GM21526 (cell line): ENCODE measurements at regions not wholly inside any gene's neighbourhood (a gene's known extent, or its start where the extent isn't known, plus 50 kb on each side); places are given as distances from the start of the nearest gene placed in this dataset.

Source experiments
- ATAC-seq: cut with Tn5 transposase; IDR thresholded peaks from one replicate; pipeline ENCODE4 v1.9.1; 2021; ENCODE audit warnings: moderate library complexity; ENCODE audit not compliant: unreplicated experiment, low FRiP score

DNA sequence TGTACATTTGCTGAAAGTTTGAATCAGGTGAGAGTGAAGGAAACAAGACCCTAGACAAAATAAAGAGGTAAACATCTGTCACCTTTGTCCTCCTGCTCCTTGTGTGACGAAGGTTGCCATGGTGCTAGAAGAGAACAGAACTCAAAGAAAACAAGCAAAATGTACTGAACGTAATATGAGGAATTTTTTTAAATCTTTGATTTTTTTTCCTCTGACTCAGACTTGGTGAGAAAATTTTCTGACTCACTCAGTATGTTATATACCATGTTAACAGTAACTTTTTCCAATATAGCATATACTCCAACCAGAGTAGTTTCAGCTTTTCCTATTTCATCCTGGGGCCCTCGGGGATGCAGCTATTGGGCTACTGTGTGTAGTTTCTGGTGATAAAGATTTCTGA, 2114.6 kb upstream of the PIK3C3 start:
- ATAC-seq = no peak

DNA sequence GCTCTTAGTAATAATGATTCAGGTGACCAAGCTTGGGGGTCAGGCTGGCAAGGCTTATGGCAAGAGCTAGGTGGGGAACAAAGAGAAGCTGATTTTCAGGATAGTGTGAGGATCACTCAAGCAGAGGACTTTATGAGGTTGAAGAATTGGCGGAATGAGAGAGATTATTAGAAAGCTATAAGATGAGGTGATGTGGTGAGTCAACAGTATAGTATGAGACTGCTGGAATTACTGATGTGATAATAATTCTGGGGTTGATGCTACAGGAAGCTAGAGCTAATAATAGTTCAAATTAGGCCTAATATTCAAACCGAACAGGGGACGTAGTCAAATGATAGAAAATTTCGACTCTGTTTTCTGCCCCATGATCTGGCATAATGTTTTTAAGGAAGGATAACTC, 2115.3 kb upstream of the PIK3C3 start:
- ATAC-seq = no peak

GRCh38 chr18:39838831-39839230, 2116.2 kb upstream of the PIK3C3 start:
- no peak for ATAC-seq

DNA sequence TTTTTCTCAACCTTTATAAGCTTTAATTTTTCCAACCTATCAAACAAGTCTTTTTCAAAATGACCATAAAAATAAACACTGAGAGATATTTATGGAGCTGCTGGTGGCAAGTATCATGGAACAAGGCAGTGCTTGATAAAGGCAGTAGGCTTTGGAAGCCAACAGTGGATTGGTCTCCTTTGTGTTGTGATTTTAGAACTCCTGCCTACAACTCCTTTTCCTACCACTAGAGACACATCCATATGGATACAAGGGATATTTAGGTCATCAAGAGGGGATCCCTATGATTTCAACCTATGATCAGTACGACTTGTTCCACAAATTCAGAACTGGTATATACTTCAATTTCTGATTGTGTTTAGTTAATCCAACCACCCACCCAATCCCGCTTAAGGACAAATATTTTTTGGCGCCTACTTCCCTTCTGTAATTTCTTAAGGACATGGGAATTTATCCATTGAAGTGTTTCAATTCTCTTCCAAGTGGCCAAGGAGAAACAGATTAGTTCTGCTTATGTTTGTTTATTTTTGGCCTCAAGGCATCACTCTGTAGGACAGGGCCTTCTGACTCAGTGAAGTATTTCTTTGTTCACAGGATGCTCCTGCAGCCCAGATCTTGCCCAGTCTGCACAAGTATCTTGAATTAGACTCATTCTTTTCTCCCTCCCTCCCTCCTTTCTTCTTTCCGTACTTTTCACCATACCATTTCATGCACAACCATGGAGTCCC, 2119.6 kb upstream of the PIK3C3 start:
- ATAC-seq = no peak

DNA sequence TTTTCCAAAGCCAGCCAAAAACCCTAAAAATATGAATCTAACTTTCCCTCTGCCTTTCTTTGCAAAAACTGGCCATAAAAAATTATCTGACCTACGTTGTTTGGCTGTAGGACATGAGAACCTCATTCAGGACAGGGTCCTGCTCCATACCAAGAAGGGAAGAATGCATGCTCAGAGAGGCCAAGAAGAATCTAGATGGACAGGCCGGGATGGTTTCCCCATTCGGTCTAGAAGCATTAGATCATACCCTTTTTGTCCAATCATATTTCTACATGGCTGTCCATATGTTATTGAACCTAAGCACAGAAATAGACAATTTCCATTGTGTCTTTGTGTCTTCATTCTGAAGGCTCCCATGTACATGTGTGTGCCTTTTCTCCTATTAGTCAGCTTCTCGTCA, 2120.4 kb upstream of the PIK3C3 start:
- no peak for ATAC-seq

DNA sequence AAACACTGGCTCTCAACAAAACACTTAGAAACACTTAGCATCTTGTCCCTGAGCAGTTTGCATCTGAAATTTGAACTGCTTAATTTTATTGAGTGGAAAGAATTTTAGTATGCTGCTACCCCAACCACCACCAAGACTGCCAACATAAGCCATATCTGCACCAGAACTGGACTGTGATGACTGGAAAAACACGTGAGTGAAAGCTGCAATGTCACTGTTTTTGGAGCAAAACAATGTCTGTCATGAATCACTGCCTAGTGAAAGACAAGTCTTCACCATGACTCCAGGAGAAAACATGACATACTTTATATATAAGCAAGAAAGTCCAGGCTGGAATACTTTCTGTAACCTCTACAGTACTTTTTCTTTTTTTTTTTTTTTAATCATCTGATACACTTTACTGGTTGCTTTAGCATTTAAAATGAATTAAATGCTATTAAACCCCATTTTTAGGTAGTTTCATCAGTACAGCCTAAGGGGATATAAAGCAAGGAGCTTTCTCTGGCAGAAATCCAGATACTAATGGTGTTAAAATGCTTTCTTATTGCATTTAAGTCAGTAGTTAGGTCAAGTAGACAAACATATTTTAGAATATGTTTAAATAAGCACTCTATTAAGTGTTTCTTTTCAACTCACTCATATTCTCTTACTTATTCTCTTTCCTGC, 2129.4 kb upstream of the PIK3C3 start:
- ATAC-seq = no peak

- ATAC-seq = no peak
Measured at GRCh38 chr18:39806525-39806924, 2148.5 kb upstream of the PIK3C3 start.

GRCh38 chr18:39805218-39805617, 2149.8 kb upstream of the PIK3C3 start:
- no peak for ATAC-seq

- ATAC-seq = no peak
Measured at GRCh38 chr18:39802648-39803229, 2152.3 kb upstream of the PIK3C3 start.

DNA sequence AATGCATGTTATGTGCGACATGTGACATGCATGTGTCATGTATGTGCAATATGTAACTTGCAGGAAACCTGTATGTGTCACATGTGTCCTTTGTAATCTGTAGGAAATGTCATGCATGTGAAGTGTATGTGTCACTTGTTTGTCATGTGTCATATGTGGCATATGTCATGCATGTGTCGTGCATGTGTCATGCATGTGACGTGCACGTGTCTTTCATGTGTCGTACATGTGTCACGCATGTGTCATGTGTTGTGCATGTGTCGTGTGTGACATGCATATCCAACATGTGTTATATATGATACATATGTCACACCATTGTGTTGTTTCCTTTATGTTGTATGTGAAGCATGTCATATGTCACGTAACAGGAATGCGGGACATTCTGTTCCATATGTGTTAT, 2153.2 kb upstream of the PIK3C3 start:
- ATAC-seq = no peak

DNA sequence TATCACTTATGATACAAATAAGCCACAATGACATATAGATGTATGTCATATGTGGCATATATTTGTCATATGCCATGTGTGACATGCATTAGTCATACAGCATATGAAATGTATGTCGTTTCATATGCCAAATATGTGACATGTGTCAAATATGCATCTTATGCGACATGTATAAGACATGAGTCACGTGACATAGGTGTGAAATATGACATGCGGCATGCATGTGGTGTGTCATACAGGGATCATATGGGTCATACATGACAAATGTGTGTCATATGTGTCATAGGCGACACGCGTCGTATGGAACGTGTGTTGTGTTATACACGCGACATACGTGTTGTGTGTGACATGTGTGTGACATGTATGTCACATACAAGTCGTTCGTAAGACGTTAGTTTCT, 2154.0 kb upstream of the PIK3C3 start:
- no peak for ATAC-seq

- ATAC-seq = no peak
Measured at GRCh38 chr18:39799006-39799405, 2156.0 kb upstream of the PIK3C3 start.

GRCh38 chr18:39796393-39796792, 2158.6 kb upstream of the PIK3C3 start:
- no peak for ATAC-seq

GRCh38 chr18:39795350-39795749, 2159.7 kb upstream of the PIK3C3 start:
- ATAC-seq = no peak

GRCh38 chr18:39793609-39794008, 2161.4 kb upstream of the PIK3C3 start:
- ATAC-seq = no peak

DNA sequence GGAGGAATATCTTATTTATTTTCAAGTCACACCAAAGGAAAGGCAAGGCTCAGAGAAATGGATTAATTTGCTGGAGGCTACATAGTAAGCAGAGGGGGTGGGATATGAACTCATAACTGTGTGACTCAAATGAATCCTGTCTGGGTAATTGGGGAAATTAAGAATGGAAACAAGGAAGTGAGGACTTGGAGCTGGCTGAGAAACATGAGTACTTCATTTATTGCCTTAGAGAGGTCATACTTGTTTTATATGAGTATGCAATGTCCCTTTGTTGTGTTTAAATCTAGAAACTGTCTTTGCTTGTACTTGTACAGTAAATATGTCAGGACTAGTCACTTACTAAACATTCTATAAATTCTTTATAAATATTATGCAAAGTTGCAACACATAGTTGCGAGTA, 2166.7 kb upstream of the PIK3C3 start:
- ATAC-seq = no peak

DNA sequence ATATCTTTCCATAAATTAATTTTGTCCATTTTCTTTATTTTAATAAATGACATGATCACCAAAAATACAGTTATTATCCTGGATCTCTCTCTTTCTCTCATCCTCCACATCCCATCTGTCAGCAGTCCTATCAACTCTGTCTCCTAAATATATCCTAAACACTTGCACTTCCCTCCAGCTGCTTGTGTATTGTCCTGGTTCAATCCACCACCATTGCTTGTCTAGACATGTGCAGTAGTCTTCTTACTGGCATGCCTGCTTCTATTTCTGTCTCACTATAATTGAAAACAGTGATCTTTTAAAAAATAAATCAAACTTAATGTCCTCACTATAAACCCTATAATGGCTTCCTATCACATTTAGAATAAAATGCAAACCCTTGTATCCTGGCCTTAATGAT, 2168.6 kb upstream of the PIK3C3 start:
- ATAC-seq = no peak

GRCh38 chr18:39784541-39784940, 2170.5 kb upstream of the PIK3C3 start:
- ATAC-seq = no peak

DNA sequence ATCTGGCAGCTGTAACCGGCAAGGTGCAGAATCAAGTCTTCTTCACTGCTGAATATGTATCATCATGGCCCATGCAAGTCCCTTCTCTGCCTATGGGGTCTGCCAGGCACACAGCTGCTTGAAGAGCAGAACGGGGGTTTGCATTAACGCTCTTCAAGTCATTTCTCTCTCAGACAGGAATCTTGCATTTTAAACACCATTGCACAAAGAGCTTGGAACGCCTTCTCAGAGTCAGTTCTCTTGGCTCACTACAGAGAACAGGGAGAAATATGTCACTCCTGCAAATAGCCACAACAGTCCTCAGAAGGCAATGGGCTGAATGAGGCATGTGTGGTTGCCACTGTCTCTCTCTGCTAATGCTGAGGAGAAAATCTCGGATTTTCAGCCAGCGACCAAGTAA, 2173.5 kb upstream of the PIK3C3 start:
- ATAC-seq = no peak

GRCh38 chr18:39780774-39781173, 2174.3 kb upstream of the PIK3C3 start:
- ATAC-seq = no peak

DNA sequence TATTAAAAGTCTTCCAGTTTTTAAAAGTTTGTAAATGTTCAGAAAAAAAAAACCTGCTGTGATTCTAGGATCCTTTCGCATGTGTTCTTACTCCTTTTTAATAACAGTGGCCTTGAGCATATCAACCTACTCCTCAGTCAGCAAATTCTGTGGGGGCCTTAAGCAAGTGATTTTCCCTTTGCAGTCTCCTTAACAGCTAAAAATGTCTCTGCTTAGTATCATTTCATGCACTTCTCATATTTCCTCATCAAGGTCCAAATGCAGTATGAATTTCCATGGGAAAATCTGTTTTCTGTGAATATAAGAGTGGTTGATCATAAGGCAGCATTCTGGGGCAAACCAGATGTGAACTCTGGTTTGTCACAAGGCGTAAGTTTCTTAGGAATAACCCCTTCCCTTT, 2175.1 kb upstream of the PIK3C3 start:
- ATAC-seq = no peak

DNA sequence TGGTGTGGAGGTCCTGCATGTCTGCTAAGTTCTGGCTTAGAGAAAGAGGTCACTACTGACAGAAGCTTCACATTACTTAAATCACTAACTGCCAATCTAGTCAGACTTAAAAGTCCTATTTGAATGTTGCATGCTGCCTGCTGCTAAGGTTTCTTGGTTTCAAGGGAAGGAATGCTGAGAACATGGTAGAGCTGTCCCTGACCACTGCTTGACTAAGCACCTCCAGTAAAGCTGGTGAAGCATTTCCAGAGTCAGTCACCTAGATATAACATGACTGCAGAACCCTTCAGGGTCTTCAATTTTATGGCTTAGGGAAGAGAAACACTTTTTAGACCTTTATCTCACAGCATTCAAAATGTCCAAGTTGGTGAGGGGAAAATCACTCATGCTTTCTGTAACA, 2178.3 kb upstream of the PIK3C3 start:
- no peak for ATAC-seq
